ENCODE measurements at regions not wholly inside any gene's neighbourhood (a gene's known extent, or its start where the extent isn't known, plus 50 kb on each side); places are given as distances from the start of the nearest gene placed in this dataset.

- no peak for TF ChIP-seq POLR2AphosphoS5 (IDR thresholded peaks at IDR 0.05; ENCODE audit: low read depth, low read length)
- no TSS peak for BruUV-seq (replicated peaks)
- H3K36me3 ChIP-seq (ENCODE audit: control insufficient read depth, insufficient read depth, low read length), result no peaks in the 10 kb centered on the region
- in situ Hi-C loops (cut with HindIII; ENCODE audit: low pct_unique_long_range_greater_than_20kb, low sequenced_read_pairs), result no loop called here
- ChIA-PET CTCF (no interaction called here), POLR2A (no interaction called here)
- ATAC-seq (no peak), DNase-seq (ENCODE audit: low read depth, low spot score) (no peak)
- H3K4me3 ChIP-seq (ENCODE audit: low read depth in 2 of 2, low read length in 2 of 2), result no peak overlapping the region
- no peaks in the 10 kb centered on the region for H3K9me3 ChIP-seq (ENCODE audit: control insufficient read depth, insufficient read depth, low read depth, low read length)
- H3K27ac ChIP-seq (ENCODE audit: low read length), result no peak overlapping the region
- intact Hi-C loops (cut with micrococcal nuclease; ENCODE audit: unreplicated experiment), result no loop called here
- no peaks in the 10 kb centered on the region for H3K27me3 ChIP-seq (ENCODE audit: control insufficient read depth, insufficient read depth, low read length)
- H3K4me1 ChIP-seq (ENCODE audit: control insufficient read depth, insufficient read depth, low read length), result no peaks in the 10 kb centered on the region; the same call in 1 of the 2 replicates
These were observed 50.2 kb upstream of the LYZL1 start for GRCh38 chr10:29238523-29239135.

All from Panc1 (cell line).